ENCODE measurements at regions not wholly inside any gene's neighbourhood (a gene's known extent, or its start where the extent isn't known, plus 50 kb on each side); places are given as distances from the start of the nearest gene placed in this dataset.

DNA sequence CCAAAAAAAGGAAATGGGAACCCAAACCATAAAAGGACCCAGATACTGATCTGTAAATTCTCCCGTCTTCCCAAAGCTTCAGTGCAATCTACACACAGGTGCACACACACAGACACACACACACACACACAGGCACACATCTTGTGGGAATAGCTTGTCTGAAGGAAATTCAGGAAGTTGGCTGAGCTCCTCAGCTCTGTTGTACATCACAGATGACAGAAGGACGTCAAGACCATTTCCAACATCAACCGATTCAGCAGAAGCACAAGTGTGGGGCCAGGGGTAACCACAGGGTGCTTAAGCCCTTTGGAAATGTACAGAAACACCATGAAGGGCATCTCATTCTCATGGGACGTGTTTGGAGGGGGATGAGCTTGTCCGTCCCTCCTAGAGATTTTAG is 498.1 kb upstream of the PSMD7 start:
- DNase-seq = no peak

GRCh38 chr16:73797115-73797514 is 499.5 kb upstream of the PSMD7 start:
- DNase-seq = no peak

GRCh38 chr16:73796241-73796640 is 500.4 kb upstream of the PSMD7 start:
- DNase-seq = no peak

DNA sequence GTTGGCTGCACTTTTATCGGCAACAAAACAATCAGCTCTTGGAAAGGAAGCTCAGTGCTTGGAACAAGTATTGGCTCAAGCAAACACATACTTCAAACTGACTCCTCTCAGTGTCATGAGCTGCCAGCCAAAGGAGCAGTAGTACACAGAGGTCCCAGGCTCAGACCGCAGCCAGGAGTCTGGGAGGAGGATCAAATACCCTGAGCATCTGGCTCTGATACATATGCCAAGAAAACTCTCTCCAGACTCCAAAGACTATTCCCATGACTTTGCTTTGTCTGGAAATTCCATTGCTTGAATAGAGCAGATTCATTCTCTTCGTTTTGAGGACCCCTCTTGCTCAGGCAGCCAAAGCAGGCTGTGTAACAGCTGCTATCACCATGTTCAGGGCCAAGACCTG is 501.6 kb upstream of the PSMD7 start:
- DNase-seq = no peak

GRCh38 chr16:73793871-73794437 is 502.7 kb upstream of the PSMD7 start:
- DNase-seq = no peak

DNA sequence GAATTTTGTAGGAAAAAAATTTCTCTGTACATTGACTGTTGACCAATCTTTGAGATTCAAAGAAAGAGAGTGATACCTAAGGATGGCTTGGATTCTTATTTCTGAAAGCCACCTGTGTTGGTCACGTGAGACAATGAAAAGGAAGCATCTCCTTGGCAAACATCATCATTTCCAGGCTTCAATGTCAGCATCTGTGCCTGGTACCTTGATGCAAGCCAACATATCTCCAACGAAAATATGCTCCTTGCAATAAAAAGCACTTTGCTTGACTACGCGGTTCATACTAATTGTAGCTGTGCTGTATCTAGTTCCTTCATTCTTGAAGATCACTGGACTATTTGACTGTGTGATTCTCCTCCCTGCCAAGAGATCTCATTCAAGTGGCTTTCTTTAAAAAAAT is 503.4 kb upstream of the PSMD7 start:
- no peak for DNase-seq

GRCh38 chr16:73792199-73793020 is 504.2 kb upstream of the PSMD7 start:
- DNase-seq = no peak

DNA sequence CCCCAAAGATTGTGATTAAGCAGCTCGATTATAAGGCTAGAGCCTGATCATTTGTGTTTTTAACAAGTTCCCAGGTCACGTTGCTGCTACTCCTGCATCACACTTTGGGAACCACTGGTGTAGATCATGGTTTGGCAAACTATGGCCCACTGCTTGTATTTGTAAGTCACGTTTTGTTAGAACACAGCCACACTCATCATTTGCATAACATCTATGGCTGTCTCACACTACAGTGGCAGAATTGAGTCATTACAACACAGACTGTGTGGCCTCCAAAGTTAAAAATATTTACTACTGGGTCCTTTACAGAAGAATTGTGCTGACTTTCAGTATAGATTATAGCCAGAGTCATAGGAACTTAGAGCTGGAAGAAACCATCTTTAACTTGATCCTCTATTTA is 515.3 kb upstream of the PSMD7 start:
- no peak for DNase-seq

DNA sequence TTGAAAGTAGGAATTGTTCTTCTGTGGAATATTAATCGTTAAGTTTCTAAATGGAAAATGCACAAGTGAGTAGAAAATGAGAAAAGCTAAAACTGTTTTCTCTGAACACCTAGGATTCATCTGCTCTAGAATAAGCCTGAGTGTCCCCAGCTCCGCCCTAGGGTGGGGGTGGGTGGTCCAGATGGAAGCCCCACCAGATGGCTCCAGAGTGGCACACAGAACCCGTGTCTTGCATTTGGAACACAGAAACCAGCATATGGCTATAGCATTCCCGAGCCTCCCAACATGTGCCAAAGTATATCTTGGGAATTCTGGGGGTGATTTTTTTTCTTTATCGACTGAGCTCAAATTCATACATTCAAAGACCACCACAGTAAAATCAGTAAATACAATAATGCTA is 517.7 kb upstream of the PSMD7 start:
- no peak for DNase-seq

GRCh38 chr16:73775841-73776388 is 520.7 kb upstream of the PSMD7 start:
- no peak for DNase-seq

GRCh38 chr16:73771196-73772064 is 525.2 kb upstream of the PSMD7 start:
- no peak for DNase-seq

- no peak for DNase-seq
Observed at GRCh38 chr16:73768786-73769203, 527.8 kb upstream of the PSMD7 start.

DNA sequence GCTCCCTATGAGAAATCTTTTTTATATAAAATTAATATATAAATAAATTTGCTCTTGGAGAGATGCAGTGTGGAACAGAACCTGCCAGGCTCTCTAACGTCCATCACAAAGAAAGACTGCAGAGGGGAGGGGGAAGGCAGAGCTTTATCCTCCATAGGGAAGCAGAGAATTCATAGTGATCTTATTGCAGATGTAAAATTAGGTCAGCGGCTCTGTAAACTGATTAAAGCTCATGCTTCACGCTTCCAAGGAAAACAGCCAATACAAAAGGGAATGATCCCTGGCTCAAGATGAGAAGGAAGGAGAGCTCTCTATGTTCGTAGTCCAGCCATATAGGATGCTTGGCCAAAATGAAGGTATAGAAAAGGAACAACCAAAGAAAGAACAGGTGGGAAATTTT is 532.3 kb upstream of the PSMD7 start:
- DNase-seq = no peak

DNA sequence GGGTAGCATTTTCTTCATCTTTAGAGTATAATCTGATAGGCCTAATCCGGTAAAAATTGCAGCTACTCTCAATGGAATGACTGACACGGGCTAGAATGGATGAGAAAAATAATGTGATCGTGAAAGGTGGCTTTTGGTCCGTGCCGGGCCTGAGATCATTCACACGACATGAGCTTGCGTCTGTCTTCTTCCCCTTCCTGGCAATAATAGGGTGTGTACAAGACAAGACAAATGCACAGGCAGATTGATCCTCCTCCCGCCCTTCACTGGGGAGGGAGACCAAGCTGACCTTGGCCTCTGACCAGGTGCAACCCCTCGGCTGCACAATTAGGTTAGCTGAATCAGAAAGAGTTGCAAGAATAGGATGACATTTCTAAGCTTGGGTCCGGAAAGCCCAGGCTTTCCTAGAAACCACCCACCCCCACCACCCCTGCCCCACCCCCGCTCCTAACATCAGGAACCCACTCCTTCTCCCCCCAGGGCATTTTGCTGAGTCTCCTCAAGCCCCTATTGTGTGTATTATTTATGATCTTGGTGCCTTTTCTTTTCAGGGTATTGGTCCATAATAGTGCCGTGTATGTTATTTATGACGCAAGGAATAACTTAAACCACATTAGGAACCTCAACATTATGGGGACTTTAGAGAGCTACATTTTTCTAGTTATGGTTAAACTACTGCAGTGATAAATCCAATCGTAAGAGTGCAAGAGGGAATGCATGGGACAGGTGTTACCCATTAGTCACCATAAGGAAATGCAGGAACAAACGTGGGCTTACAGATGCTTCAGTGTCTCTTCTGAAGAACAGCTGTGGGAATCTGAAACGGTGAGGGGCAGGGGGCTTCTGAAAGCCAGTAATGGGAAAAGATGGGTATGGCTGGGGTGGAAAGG is 540.1 kb upstream of the PSMD7 start:
- no peak for DNase-seq

GRCh38 chr16:73753931-73754330 is 542.7 kb upstream of the PSMD7 start:
- DNase-seq = no peak

- DNase-seq = no peak
Observed at GRCh38 chr16:73750639-73751038, 546.0 kb upstream of the PSMD7 start.

DNA sequence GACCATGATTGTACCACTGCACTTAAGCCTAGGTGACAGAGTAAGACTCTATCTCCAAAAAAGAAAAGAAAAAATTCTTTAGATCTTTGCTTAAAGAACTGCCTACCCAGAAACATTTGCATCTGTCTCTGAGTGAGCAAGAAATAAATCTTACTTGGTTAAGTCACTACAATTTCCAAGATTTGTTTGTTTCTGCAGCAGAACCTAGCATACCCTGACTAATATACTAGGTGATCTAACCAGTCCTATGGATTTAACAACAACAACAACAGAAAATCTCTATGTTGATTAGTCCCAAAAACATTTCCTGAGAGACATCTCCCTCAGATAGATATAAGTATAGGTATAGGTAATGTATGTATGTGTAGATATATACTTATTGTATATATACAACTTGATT is 549.3 kb upstream of the PSMD7 start:
- no peak for DNase-seq

DNA sequence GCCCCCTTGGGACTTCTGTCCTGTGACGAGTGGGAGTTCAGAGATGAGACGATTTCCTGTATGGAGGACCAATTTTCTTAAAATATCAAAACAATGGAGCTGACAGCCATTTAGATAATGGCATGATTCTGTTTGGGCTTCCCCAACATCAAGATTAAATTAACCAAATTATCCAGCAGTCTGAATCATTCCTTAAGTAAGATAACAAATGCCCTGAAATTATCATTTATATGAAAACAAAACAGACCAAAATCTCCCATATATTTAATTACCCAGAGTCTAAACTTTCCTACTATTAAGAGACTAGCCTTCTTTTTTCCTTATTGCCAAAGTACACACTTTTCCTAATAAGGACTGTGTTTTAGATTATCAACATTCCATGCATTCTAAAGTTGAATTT is 550.1 kb upstream of the PSMD7 start:
- no peak for DNase-seq

DNA sequence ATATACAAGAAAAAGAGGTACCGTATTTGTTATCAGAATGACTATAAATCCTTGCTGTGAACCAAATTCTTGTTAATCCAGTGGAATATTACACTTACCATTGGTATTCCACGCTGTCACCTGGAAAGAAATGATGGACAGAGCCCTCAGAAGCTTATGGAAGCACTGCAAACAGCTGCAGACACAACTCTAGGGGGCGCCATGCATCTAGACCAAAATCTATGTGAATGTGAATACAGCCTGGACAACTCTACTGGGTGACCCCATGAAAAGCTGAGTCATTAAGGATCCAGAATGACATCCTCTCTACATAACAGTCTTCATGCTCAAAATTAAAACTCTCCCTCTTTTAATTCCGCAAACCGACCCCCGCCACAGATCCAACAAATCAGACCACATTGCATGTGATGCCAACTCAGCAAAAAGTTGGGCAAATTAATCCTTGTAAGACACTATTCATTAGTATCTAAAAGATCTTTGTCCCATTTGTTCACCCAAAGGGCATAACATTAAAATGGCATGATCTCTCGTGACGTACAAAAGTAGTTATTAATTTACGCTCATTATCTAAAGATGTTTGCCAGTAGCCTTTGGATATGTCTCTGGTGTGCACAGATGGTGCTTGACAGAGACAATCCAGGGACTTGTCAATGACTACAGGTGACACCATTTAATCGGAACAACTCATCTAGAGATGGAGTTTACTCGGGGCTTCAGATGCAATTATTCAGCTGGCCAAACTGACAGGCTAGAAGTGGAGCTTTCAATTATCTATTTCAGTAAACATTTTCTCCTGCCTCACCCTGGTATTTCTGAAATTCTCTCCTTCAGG is 552.7 kb upstream of the PSMD7 start:
- DNase-seq = no peak

- DNase-seq = no peak
Observed at GRCh38 chr16:73739049-73739769, 557.4 kb upstream of the PSMD7 start.

- no peak for DNase-seq
Observed at GRCh38 chr16:73738266-73738665, 558.3 kb upstream of the PSMD7 start.

Data from inflammatory macrophage (primary cell).